ENCODE measurements at regions not wholly inside any gene's neighbourhood (a gene's known extent, or its start where the extent isn't known, plus 50 kb on each side); places are given as distances from the start of the nearest gene placed in this dataset.

DNA sequence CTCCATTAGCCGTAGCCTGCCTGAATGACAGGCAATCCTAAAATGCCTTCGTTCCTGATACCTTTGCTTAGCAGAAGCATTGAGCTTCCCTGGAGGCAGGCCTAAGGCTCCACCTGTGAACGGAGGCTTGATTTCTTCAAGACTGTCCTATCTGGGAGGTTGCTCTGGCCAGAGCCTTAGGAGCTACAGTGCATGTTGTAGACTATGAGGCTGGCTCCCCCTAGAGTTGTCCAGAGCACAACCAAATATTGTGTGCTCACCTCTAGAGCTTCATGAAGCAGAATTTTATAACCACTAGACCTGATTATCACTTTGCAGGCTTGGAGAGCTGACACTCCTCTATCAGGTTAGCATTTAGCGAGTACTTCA lies 217.8 kb downstream of the MAFB start:
- TF ChIP-seq, protein P1, sequence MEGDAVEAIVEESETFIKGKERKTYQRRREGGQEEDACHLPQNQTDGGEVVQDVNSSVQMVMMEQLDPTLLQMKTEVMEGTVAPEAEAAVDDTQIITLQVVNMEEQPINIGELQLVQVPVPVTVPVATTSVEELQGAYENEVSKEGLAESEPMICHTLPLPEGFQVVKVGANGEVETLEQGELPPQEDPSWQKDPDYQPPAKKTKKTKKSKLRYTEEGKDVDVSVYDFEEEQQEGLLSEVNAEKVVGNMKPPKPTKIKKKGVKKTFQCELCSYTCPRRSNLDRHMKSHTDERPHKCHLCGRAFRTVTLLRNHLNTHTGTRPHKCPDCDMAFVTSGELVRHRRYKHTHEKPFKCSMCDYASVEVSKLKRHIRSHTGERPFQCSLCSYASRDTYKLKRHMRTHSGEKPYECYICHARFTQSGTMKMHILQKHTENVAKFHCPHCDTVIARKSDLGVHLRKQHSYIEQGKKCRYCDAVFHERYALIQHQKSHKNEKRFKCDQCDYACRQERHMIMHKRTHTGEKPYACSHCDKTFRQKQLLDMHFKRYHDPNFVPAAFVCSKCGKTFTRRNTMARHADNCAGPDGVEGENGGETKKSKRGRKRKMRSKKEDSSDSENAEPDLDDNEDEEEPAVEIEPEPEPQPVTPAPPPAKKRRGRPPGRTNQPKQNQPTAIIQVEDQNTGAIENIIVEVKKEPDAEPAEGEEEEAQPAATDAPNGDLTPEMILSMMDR (IDR thresholded peaks at IDR 0.05), result no peak
- no peak for TF ChIP-seq POLR2A (IDR thresholded peaks at IDR 0.05)
